Activated naive CD4-positive, alpha-beta T cell (primary cell): ENCODE measurements at regions not wholly inside any gene's neighbourhood (a gene's known extent, or its start where the extent isn't known, plus 50 kb on each side); places are given as distances from the start of the nearest gene placed in this dataset.
"Not testable (repeated sequence)": the region's sequence is repeated elsewhere in the genome, so short reads cannot be mapped to it uniquely, and the experiment has no call there.

Experiments
- DNase-seq, 4 experiments: peaks; one replicate each; lab custom pipeline; 2025; lab: John Stamatoyannopoulos, UW

DNA sequence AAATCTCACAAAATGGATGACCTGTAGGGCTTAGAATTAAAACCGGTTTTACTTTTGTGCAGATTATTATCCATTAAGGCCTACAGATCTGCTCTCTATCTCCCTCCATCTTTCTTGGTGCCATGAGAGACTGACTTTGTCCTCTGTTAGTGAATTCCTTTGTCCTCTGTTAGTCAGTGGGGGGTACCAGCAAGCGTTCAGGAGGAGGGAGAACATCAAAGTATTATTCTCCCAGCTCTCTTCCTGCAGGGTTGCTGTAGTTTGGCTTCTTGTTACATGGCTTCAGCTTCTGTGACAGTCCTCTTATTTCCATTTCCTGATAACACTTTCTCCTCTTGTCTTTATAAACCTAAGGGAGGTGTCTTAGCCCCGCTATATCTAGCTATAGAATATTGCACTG lies 850.5 kb upstream of the SEMA6A start:
- DNase-seq, result no peak

DNA sequence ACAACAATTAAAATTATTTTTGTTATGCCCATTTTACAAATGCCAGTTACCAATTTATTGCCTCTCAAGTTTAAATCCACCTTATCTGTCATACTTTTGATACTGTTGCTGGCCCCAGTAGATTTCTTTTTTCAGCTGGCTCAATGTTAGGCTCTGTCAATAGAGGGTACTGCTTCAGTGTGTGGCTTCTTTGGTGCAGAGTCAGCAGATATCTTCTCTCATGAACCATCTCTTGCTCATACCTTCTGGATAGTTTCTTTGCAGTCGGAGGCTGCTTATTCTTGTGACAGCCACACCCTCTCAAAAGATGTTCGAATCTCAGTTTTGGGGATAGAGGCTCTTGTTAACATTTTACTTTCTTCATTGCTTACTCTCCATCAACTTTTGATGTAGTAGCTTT lies 849.9 kb upstream of the SEMA6A start:
- no peak for DNase-seq

DNA sequence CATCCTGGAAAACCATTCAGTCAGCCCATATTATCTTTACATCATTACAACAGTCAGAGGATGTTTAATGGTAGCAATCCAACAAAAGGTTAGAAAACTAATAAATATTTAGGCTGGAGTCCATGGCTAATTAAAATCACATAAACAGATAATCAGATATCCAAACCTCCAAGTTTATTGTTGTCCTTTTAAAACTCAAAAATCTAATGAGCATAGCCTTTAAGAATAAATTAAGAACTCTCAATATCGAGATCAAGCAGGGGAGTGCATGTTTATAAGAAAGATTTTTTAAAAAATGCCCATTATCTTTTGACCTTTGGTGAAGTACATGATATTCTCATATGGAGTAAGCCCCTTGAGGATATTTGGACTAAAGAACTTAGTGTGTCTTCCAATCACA lies 842.9 kb upstream of the SEMA6A start:
- DNase-seq, result no peak

DNA sequence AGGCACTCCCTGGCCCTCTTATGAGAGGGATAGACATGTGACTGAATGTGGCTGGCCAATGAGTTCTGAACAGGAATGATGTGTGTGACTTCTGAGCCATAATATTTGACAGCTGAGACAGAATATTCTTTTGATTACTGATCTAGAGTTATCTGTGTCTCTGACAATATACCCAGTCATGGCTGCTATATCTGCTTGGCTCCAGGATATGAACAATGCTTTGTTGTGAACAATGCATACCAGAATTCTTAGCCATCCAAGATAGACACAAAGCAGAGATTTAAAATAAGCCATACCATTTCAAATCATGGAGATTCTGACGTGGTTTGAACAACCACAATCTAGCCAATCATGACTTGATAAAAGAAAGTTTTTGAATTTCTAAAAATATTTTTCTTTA lies 840.3 kb upstream of the SEMA6A start:
- no peak for DNase-seq

DNA sequence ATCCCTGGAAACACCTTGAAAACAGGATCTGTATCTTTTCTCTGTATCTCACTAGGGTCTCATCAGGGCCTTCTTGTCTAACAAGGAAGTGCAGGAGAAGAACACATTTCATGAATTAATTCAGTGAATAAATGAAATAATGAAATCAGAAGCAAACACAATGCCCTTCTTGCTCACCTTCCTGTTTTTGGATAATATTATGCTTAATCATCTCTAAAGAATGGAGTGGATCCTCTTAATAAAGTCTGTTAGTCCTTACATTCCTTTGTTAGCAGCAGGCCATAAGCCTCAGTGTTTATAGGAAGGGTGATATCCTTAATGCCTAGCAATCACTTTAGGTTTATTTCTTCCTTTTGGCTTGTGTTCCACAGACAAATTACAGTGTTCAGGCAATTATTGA lies 837.1 kb upstream of the SEMA6A start:
- DNase-seq, result no peak

DNA sequence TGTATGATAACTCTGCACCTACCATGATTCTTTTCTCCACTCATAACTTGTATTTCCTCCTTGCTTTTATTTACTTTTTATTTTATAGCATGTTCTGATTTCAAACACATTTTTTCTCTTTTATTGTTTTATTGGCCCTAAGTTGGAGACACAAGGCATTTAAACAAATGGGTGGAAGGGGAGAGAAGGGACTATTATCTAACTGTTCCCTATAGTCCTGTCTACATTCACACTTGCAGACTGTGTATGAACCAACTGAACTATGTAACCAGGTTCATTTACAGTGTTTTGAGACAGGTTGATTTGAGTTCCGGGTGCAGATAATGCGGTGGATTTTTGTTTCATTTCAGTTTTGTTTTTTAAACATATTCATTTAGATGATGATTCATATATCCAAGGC lies 830.6 kb upstream of the SEMA6A start:
- DNase-seq, result no peak

DNA sequence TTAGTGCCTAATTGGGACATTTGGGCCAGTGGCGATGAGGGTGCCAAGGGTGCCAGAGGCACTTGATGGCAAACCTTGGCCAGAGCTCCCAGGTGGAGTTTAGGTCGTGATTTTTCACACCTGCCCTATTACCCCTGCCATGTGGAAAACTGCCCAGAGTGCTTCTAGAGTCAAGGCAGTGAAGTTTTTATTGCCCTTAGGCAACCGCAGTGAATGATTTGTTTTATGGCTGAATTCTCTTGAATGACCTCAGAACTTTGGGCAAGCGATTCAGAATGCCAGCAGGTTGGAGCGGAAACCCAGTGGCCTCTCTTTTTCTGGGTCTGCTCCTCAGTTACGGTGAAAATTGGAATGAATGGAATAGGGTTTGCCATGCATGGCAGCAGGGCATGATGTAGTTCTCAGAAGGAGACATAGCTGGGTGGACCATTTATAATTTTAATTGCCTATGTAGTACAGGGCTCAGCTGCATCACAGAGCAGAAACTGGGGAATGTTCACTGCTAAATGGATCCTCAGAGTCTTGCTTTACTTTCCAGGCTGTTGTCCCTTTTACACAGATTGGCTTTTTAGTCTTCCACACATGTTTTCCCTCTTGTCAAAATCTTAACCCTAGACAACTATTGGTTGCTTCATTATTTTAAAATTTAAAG lies 820.0 kb upstream of the SEMA6A start:
- DNase-seq, result no peak

DNA sequence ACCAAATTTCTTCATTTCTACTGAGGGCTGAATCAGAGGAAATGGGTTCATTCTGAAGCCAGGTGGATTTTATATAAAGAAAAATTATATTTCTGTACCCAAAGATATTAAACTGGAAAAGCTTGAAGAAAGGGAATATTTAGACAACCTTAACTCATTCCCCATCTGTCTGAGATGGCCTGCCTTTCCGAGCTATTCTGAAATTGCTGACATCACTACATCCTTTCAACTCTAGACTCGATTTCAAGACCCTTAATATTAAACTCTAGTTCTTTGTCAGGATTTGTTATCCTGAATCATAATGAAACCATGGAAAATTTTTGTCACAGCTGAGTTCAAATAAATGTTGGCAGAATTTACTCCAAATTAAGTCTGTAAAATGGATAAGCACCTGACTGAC lies 818.5 kb upstream of the SEMA6A start:
- no peak for DNase-seq

DNA sequence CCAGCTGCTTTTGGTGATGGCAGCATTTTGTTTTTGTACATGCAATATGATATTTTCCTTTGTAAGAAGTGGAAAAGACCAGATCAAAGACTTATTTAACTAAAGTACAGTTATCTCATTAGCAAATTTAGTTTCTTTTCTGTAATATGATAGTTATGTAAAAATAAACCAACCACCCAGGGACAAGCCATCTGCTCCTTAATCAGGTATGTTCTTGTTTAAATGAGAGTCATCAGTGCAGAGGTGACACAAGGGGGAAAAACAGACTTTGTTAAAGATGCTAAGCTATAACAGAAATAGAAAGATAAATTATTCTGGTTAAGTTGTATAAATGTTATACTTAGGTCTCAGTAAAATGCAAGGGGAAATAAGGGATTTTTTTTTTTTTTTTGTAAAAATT lies 805.7 kb upstream of the SEMA6A start:
- no peak for DNase-seq

DNA sequence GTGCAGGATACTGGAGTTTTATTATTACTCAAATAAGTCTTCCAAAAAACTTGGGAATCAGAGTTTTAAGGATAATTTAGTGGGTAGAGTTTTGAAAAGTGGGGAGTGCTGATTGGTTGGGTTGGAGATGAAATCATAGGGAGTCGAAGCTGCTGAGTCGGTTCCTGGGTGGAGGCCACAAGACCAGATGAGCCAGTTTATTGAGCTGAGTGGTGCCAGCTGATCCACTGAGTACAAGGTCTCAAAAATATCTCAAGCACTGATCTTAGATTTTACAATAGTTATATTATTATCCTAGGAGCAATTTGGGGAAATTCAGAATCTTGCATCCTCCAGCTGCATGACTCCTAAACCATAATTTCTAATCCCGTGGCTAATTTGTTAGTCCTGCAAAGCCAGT lies 804.9 kb upstream of the SEMA6A start:
- DNase-seq, result no peak

DNA sequence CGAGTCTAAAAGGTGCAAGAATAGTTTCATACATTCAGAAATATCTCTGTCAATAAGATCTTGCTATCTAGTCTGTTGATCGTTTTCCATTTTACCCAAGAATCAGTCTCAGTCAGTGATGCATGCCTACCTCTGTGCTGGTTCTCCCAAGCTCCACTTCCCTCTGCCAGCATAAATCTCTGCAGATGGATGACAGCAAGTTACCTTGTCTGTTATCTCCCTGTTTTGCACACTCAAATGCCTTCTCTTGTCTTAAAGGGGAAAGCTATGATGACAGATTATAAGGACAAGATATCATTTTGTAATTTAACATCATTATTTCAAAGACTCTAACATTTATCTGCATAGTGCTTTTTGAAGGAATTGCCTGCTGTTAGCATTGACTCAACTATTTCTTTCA lies 802.1 kb upstream of the SEMA6A start:
- DNase-seq, result no peak

DNA sequence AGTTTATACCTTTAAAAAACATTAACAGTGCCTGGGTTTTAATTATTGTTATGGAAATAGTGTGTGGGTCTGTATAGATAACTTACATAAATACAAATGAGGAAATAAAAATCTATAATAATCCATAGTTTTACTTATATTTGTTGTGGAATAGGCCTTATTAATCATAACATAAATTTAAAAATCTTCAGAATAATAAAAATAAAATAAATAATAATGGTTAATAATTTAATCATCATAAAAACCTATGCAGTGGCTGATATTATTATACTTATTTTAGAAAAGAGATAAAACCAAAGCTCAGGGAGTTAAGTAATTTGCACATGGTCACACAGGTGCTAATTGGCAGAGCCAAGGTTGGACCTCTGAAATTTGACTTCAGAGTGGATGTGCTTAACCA lies 785.3 kb upstream of the SEMA6A start:
- DNase-seq, result no peak

DNA sequence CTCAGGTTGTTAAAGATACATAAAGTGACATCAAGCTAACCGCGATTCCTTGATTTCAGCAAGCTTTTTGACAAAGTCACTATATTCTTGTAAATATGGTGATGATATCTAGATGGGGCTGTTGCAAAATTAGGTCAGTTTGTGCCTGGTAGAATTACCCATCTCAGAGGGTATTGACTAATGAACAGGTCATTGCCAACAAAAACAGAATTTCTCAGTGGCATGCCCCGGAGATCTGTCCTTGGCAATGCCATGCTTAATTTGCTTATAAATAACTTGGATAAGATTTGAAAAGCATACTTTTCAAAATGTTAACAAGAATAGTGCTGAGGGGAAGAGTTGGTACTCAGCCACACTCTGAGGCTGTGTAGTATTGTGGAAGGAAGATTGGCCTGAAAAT lies 783.3 kb upstream of the SEMA6A start:
- DNase-seq, result no peak

DNA sequence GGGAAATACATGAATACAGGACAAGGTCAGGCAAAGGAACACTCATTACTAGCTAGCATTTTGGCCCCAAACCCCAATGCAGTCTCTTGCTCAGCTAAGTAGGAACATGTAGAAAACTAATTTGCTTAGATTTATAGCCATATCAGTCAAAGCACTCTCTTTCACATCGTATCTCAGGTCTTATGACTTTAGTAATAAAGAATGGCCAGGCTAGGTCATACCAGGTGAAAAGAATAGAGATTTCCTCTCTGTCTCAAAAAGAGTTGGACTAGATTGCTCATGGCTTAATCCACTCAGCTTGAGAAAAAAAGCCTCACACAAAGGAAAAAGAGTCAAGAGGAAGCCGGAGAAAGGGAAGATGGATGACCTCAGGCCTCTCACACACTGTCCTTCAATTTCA lies 772.7 kb upstream of the SEMA6A start:
- DNase-seq, result no peak

DNA sequence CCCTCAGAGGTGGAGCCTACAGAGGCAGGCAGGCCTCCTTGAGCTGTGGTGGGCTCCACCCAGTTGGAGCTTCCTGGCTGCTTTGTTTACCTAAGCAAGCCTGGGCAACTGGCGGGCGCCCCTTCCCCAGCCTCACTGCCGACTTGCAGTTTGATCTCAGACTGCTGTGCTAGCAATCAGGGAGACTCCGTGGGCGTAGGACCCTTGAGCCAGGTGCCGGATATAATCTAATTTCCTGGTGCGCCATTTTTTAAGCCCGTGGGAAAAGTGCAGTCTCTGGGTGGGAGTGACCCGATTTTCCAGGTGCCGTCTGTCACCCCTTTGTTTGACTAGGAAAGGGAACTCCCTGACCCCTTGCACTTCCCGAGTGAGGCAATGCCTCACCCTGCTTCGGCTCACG lies 769.1 kb upstream of the SEMA6A start:
- DNase-seq, result not testable (repeated sequence)

DNA sequence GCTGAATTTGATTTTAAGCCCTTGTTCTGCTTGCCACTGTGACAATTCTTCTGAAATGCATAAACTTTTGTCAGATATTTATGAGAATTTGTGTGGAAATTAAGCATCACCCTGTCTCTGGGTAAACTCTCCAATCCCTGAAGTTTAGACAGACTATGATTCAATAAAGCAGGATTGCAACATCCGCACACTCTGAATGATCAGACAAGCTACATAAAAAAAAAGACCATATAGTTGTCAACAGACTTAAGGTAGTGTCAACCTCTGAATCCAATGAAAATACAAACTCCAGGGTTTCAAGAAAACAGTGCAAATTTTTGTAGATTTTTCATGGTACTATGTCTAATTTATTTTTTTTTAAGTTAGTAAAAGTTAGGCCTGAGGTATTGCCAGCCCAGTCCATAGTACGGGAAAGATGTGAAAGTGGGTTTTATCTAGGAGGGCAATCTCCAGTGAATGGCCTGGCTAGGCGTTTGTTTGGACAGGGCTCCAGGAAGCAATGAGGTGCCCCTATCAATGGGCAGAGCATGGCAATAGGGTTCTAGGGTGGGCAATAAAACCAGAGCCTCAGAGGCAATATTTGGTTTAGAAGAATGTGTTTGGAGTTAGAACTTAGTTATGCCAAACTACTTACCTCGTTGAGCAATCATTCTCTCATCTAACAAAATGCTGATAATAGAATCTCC lies 762.6 kb upstream of the SEMA6A start:
- DNase-seq, result no peak

DNA sequence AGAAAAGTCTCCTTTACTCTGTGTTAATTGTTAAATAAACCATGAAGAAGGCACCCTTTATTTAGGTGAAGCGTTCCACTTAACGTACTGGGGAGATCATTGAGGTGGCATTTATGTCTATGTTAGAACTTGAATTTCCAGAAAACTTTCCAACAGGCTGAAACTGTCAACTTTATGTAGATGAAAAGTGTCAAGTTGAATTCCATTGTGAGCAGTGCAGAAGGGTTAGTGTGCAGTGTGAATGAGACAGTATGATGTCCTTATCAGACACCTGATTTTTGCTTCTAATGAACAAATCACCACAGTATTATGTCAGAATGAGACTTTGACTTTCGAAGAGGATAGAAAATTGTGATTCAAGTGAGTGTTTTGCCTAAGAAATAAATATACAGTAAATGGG lies 761.6 kb upstream of the SEMA6A start:
- DNase-seq, result no peak

DNA sequence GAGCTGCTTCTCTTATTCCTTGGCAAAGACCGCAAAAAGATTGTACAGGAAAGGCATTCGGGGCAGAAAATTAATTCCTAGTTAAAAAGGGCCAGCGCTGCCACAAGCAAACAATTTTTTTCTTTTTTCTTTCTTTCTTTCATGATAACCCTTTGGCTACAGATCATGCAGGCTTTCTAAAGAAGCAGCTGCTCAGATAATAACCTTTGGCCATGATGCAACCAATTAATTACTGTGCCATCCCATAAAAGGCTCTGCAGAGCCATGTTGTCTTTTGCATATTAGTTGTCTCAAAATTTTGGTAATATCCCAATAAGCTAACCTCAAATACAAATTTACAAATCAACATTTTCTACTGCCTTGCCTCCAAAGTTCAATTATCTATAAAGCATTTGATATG lies 758.4 kb upstream of the SEMA6A start:
- no peak for DNase-seq

DNA sequence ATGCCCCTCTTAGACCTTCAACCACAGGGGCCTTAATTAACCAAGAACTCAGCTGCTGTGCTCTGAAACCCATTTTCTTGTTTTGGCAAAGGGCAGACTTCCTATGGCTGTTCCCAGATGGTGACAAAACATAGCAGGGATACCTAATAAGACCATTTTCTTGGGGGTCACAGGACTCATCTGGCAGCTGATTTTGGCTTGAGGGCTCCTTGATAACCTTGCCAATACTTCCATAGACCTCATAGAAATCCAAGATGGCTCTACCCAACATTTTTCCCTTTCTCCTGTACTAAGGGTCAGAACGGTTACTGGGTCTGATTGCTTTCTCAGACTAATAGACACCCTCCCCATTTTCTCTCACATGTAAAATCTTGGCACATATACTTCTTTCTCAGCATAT lies 757.7 kb upstream of the SEMA6A start:
- no peak for DNase-seq

DNA sequence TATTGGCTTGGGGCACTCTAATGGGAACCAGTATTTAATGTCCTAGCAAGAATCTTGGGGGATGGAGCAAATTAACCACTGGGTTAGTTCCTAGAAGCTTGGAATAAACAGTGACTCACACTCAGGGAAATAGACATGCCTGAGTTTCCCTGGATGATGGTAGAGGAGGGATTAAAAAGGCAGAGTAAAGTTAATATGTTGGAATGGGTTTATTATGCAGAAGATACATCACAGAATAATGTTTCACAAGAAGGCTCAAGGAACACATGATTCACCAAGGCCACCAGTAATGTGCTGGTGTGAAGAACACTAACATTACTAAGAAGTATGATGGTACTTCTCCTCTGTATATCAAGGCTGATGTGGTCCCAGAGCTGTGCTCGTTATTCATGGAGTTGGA lies 752.9 kb upstream of the SEMA6A start:
- no peak for DNase-seq

DNA sequence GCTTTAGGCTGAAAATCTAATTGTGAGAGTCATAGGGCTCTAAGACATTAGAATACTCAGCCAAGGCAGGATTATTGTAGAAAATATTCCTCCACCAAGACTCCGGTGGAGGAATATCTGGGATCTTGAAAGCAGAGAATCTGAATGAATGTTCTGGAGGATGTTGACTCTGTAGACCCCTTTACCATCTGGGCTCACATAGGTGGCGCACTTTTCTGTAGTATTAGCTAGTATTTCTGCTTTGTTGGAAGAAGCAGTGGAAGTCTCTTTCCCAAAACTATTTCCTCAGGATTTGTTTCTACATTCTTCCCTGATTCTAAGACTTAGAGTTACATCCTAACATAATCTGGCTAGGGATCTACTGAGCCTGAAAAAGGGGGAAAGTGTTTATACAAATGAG lies 752.4 kb upstream of the SEMA6A start:
- DNase-seq, result no peak

DNA sequence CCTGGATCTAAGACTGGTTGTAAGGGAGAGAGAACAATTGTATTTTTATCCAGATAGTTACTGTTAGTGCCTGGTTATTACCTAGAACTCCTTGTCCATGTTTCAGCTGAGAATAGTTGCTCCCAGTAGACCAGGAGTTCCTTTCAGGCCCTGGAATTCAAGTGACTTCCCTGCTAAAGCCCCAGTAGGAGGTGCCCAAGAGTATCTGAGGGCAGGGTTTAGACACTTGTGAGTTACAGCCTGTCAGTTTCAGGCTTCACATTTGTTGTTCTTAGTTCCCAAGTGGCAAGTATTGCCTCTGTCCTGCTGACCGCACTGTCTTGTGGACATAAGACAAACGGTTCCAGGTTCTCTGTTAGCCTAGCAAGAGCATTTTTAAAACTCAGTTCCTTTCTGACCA lies 743.9 kb upstream of the SEMA6A start:
- DNase-seq, result no peak

DNA sequence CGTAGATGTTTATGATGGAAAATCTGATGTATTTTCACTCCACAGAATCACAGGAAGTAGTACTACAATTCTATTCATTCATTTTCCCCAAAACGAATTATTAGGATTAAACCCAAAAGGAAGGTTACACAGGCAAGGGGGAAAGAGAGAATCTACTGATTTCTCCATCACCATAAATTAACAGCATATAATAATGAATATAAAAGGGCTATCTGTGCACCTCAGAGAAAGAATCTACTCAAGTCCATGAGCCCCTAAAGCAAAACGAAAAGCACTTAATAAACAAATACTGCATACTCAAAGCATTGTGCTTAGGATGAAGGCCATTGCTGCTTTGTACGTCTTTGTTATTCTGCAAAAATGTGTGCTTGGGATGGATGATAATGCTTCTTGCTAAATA lies 740.5 kb upstream of the SEMA6A start:
- DNase-seq, result no peak

DNA sequence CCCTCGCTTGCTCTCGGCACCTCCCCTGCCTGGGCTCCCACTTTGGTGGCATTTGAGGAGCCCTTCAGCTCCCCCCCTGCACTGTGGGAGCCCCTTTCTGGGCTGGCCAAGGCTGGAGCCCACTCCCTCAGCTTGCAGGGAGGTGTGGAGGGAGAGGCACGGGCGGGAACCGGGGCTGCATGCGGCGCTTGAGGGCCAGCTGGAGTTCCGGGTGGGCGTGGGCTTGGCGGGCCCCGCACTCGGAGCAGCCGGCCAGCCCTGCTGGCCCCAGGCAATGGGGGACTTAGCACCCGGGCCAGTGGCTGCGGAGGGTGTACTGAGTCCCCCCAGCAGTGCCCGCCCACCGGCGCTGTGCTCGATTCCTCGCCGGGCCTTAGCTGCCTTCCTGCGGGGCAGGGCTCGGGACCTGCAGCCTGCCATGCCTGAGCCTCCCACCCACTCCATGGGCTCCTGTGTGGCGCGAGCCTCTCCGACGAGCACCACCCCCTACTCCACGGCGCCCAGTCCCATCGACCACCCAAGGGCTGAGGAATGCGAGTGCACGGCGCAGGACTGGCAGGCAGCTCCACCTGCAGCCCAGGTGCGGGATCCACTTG lies 730.0 kb upstream of the SEMA6A start:
- not testable (repeated sequence) for DNase-seq
